G401.6 (cell line): ENCODE measurements at regions not wholly inside any gene's neighbourhood (a gene's known extent, or its start where the extent isn't known, plus 50 kb on each side); places are given as distances from the start of the nearest gene placed in this dataset.
"Not testable (repeated sequence)": the region's sequence is repeated elsewhere in the genome, so short reads cannot be mapped to it uniquely, and the experiment has no call there.

ENCODE experiments used
- FAIRE-seq: peaks from 2 replicates; lab custom pipeline; 2012; peaks lifted over from hg19 to GRCh38; lab: Jason Lieb, UNC

- not testable (repeated sequence) for FAIRE-seq
Measured at GRCh38 chr1:161454865-161455707, 50.2 kb upstream of the FCGR2A start.

GRCh38 chr1:161453950-161454864, 51.0 kb upstream of the FCGR2A start:
- FAIRE-seq, result not testable (repeated sequence)

GRCh38 chr1:161451698-161452348, 53.4 kb upstream of the FCGR2A start:
- FAIRE-seq, result not testable (repeated sequence)

- not testable (repeated sequence) for FAIRE-seq
Measured at GRCh38 chr1:161447760-161448332, 57.4 kb upstream of the FCGR2A start.

DNA sequence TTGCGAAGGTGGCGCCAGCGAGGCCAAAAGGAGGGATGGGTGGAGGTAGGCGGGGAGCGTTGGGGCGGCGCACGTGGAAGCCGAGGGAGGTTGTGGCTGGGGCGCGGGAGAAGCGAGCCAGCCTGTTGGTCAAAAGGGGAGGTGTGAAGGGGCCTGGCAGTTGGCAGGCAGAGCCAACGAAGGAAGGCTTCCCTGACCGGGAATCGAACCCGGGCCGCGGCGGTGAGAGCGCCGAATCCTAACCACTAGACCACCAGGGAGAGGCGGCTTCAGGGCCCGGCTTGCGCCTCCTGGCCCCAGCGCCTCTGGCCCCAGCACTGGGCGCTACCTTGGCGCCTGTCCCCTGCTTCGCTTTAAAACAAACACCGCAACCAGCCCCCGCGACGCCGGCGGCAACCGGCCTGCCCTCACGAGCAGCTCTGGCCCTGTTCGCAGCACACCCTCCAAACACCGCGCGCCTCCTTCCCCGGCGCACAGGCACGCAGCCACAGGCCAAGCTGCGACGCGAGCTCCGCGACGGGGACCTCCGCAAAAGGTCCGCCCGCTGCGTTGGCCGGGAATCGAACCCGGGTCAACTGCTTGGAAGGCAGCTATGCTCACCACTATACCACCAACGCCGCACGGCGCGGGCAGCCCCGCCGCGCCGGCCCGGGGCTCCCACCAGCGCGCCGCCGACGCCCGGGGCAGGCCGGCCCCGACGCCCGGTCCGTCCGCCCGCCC, 58.1 kb upstream of the FCGR2A start:
- not testable (repeated sequence) for FAIRE-seq

DNA sequence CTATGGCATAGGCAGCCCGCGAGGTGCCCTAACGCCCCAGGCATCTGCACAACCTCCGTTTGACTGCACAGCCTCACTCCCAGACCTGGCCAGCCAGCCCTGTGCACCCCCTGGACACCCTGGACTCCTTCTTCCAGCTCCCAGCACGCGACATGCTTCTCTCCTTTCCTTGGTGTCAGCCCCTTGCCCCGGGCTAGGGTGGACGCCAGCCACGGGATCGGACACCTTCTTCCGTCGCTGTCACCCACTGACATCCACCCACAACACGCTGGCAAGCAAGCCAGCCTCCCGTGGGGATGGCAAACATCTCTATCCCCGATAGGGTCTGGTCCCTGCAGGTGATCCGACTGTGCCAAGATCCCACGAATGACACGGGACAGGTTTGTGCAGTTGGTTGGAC, 60.5 kb upstream of the FCGR2A start:
- not testable (repeated sequence) for FAIRE-seq

GRCh38 chr1:161444255-161444654, 61.0 kb upstream of the FCGR2A start:
- not testable (repeated sequence) for FAIRE-seq

DNA sequence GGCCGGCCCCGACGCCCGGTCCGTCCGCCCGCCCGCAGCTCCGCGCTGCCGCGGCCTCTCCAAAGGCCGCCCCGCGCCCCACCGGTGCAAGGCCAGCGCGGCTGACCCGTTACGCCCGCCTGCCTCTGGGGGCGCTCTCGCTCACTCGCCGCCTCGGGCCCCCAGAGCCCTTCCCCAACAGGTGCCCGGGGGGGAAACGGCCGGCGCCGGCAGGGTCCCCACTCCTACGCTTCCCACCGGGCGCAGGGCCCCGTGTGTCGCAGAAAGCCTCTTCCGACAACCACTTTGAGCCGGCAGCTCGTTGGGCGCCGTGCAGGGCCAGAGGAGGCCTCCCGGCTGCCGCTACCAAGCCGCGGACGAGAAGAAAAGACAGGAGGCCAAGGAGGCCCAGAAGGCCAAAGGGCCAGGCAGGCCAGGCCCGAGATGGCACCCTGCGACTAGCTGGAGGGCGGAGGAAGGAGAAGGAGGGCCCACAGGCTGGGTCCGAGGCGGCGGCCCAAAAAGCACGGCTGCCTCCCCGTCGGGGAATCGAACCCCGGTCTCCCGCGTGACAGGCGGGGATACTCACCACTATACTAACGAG, 64.9 kb upstream of the FCGR2A start:
- no peak for FAIRE-seq

- FAIRE-seq, result no peak
Measured at GRCh38 chr1:161439280-161440232, 65.7 kb upstream of the FCGR2A start.

GRCh38 chr1:161433191-161433590, 65.5 kb upstream of the CFAP126 start:
- FAIRE-seq, result not testable (repeated sequence)

DNA sequence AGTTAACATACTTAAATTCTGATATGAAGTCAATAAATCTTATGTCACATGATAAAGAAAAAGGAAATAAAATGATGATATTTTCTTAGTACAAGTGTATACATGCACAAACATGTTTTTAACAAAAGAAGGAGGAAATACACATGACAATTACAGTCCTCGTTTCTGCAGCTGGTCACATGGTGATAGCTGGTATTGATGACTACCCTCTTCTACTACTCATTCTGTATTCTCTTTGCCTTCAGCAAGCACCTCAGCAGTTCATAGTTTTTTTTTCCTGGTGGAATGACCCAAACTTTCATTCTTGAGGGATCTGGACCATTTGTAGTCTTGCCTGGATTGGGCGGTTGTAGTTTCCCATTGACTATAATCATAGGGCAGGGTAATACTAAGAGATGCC, 64.4 kb upstream of the CFAP126 start:
- no peak for FAIRE-seq

GRCh38 chr1:161427733-161428516, 60.2 kb upstream of the CFAP126 start:
- peak; percentile 40 for FAIRE-seq

- not testable (repeated sequence) for FAIRE-seq
Measured at GRCh38 chr1:161422914-161423313, 55.2 kb upstream of the CFAP126 start.

- no peak for FAIRE-seq
Measured at GRCh38 chr1:161421456-161421855, 53.8 kb upstream of the CFAP126 start.

- FAIRE-seq, result peak; percentile 86
Measured at GRCh38 chr1:161420763-161421455, 53.2 kb upstream of the CFAP126 start.

- FAIRE-seq, result not testable (repeated sequence)
Measured at GRCh38 chr1:161417536-161417935, 49.9 kb upstream of the CFAP126 start.
